Inferior parietal cortex (tissue), 1 donor: ENCODE measurements at regions not wholly inside any gene's neighbourhood (a gene's known extent, or its start where the extent isn't known, plus 50 kb on each side); places are given as distances from the start of the nearest gene placed in this dataset.

ENCODE experiments used
- DNase-seq: peaks from one replicate; pipeline ENCODE4 v3.0.0-alpha.2; 2016; ENCODE audit errors: extremely low spot score

GRCh38 chr9:18216376-18216775 is 257.6 kb upstream of the ADAMTSL1 start:
- DNase-seq: no peak

- DNase-seq: no peak
Observed at GRCh38 chr9:18228101-18228500, 245.9 kb upstream of the ADAMTSL1 start.

- DNase-seq: no peak
Observed at GRCh38 chr9:18229992-18230676, 243.8 kb upstream of the ADAMTSL1 start.

- DNase-seq: no peak
Observed at GRCh38 chr9:18233311-18233710, 240.6 kb upstream of the ADAMTSL1 start.

- no peak for DNase-seq
Observed at GRCh38 chr9:18233776-18234445, 240.0 kb upstream of the ADAMTSL1 start.

GRCh38 chr9:18235181-18235908 is 238.6 kb upstream of the ADAMTSL1 start:
- DNase-seq: no peak

GRCh38 chr9:18236336-18236735 is 237.6 kb upstream of the ADAMTSL1 start:
- DNase-seq: no peak

GRCh38 chr9:18237776-18238175 is 236.2 kb upstream of the ADAMTSL1 start:
- no peak for DNase-seq

- no peak for DNase-seq
Observed at GRCh38 chr9:18238254-18238653, 235.7 kb upstream of the ADAMTSL1 start.

GRCh38 chr9:18238752-18239447 is 235.1 kb upstream of the ADAMTSL1 start:
- DNase-seq: no peak

GRCh38 chr9:18240213-18240612 is 233.7 kb upstream of the ADAMTSL1 start:
- no peak for DNase-seq

- no peak for DNase-seq
Observed at GRCh38 chr9:18245911-18246310, 228.0 kb upstream of the ADAMTSL1 start.

GRCh38 chr9:18250053-18250452 is 223.9 kb upstream of the ADAMTSL1 start:
- DNase-seq: no peak

GRCh38 chr9:18253950-18254349 is 220.0 kb upstream of the ADAMTSL1 start:
- DNase-seq: no peak

- DNase-seq: peak; percentile 96
Observed at GRCh38 chr9:18255158-18255629, 218.8 kb upstream of the ADAMTSL1 start.

- no peak for DNase-seq
Observed at GRCh38 chr9:18255747-18256146, 218.2 kb upstream of the ADAMTSL1 start.

GRCh38 chr9:18256568-18256967 is 217.4 kb upstream of the ADAMTSL1 start:
- no peak for DNase-seq

- no peak for DNase-seq
Observed at GRCh38 chr9:18260521-18260920, 213.4 kb upstream of the ADAMTSL1 start.

GRCh38 chr9:18261181-18261580 is 212.8 kb upstream of the ADAMTSL1 start:
- DNase-seq: no peak

- no peak for DNase-seq
Observed at GRCh38 chr9:18263377-18263776, 210.6 kb upstream of the ADAMTSL1 start.

- DNase-seq: no peak
Observed at GRCh38 chr9:18268381-18268780, 205.6 kb upstream of the ADAMTSL1 start.

GRCh38 chr9:18269561-18269960 is 204.4 kb upstream of the ADAMTSL1 start:
- no peak for DNase-seq
